HEK293 (cell line): ENCODE measurements at regions not wholly inside any gene's neighbourhood (a gene's known extent, or its start where the extent isn't known, plus 50 kb on each side); places are given as distances from the start of the nearest gene placed in this dataset.

Experiments used
- CTCF ChIP-seq: fragments of 450-650 bp; formaldehyde crosslinking; IDR thresholded peaks from 2 replicates; pipeline ENCODE4 v1.5.1; 2016; ENCODE audit warnings: missing biosample characterization, missing genetic modification characterization
- IKZF3 ChIP-seq: fragments of 450-650 bp; IDR thresholded peaks from 2 replicates; pipeline ENCODE4 v1.5.0; 2018; ENCODE audit warnings: missing biosample characterization, mild to moderate bottlenecking, missing genetic modification characterization, moderate library complexity
- KLF7 ChIP-seq: fragments of 450-650 bp; formaldehyde crosslinking; IDR thresholded peaks from 2 replicates; pipeline ENCODE4 v1.5.1; 2016; ENCODE audit warnings: missing biosample characterization, missing genetic modification characterization, borderline replicate concordance
- TCF7L2 ChIP-seq: IDR thresholded peaks from 2 replicates; pipeline ENCODE4 v1.6.1; 2011; ENCODE audit warnings: low read depth, mild to moderate bottlenecking, inconsistent platforms, low read length, moderate library complexity, borderline replicate concordance
- YY1 ChIP-seq: fragments of 450-650 bp; formaldehyde crosslinking; IDR thresholded peaks from 2 replicates; pipeline ENCODE4 v1.5.1; 2018; ENCODE audit warnings: missing biosample characterization, missing genetic modification characterization
- ZBTB20 ChIP-seq: fragments of 450-650 bp; formaldehyde crosslinking; IDR thresholded peaks from 2 replicates; pipeline ENCODE4 v1.5.1; 2016; ENCODE audit warnings: missing biosample characterization, missing genetic modification characterization
- ZBTB21 ChIP-seq: fragments of 450-650 bp; formaldehyde crosslinking; IDR thresholded peaks from 2 replicates; pipeline ENCODE4 v1.5.1; 2017; ENCODE audit warnings: missing biosample characterization, missing genetic modification characterization
- ZFP69B ChIP-seq: fragments of 450-650 bp; formaldehyde crosslinking; IDR thresholded peaks from 2 replicates; pipeline ENCODE4 v1.5.1; 2016; ENCODE audit warnings: missing biosample characterization, missing genetic modification characterization
- ZNF274 ChIP-seq, 2 experiments: fragments of 200-500 bp in 1 of 2; fragments of 450-650 bp in 1 of 2; sonication (Bioruptor generic) in 1 of 2; formaldehyde crosslinking in 1 of 2; IDR thresholded peaks; 2 replicates each; pipeline versions ENCODE4 v1.5.1 to v1.6.1; 2014 to 2016; ENCODE audit warnings: borderline replicate concordance in 1 of 2, inconsistent platforms in 1 of 2, low read length in 1 of 2, missing biosample characterization in 1 of 2, missing genetic modification characterization in 1 of 2
- ZNF350 ChIP-seq: fragments of 450-650 bp; formaldehyde crosslinking; IDR thresholded peaks from 2 replicates; pipeline ENCODE4 v1.5.0; 2017; ENCODE audit warnings: missing biosample characterization, mild to moderate bottlenecking, missing genetic modification characterization
- ZNF510 ChIP-seq: fragments of 450-650 bp; formaldehyde crosslinking; IDR thresholded peaks from 2 replicates; pipeline ENCODE4 v1.5.1; 2018; ENCODE audit warnings: mild to moderate bottlenecking, missing genetic modification characterization, missing biosample characterization; ENCODE audit not compliant: insufficient replicate concordance

- TF ChIP-seq ZBTB20 (tag by site-specific recombination): no peak
- no peak for TF ChIP-seq ZBTB21 (tag by site-specific recombination)
- TF ChIP-seq CTCF: no peak
- no peak for TF ChIP-seq ZFP69B (tag by site-specific recombination)
- no peak for TF ChIP-seq KLF7 (tag by site-specific recombination)
- TF ChIP-seq TCF7L2: no peak
- no peak for TF ChIP-seq YY1 (tag by site-specific recombination)
- TF ChIP-seq IKZF3 (tag by site-specific recombination): no peak
- TF ChIP-seq ZNF350 (tag by site-specific recombination): no peak
- TF ChIP-seq ZNF274 (IDR thresholded peaks at IDR 0.05; ENCODE audit: low read length): no peak
- no peak for TF ChIP-seq ZNF274 (tag by site-specific recombination; IDR thresholded peaks at IDR 0.05; ENCODE audit: borderline replicate concordance)
- TF ChIP-seq ZNF510 (tag by site-specific recombination): no peak
Observed at GRCh38 chr14:53890611-53891101, 66.0 kb downstream of the BMP4 start.
